CD4-positive, alpha-beta T cell treated with Interleukin-17A for 1 hour (primary cell): ENCODE measurements at regions not wholly inside any gene's neighbourhood (a gene's known extent, or its start where the extent isn't known, plus 50 kb on each side); places are given as distances from the start of the nearest gene placed in this dataset.
"Not testable (repeated sequence)": the region's sequence is repeated elsewhere in the genome, so short reads cannot be mapped to it uniquely, and the experiment has no call there.

ENCODE experiments used
- DNase-seq: peaks from one replicate; pipeline ENCODE4 v3.0.0-alpha.2; 2020

DNA sequence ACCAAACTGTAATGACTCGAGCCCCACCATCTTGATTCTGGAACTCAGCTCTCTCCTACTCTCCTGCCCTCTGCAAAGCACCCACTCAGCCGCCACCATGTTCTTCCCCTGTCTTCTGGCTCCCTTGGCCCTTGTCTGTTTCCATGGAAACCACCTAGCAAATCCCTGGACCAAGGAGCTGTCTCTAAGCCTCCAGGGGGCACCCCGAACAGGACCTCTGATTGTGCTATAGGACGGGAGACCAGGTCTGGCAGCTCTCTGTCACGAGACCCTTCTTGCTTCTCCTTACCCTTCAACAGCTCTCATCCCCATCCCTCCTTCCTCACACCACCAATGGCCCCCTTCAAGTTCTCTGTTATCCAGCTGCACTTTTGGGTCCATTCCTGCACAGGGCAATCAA lies 277.7 kb upstream of the ZNF507 start:
- DNase-seq: no peak

DNA sequence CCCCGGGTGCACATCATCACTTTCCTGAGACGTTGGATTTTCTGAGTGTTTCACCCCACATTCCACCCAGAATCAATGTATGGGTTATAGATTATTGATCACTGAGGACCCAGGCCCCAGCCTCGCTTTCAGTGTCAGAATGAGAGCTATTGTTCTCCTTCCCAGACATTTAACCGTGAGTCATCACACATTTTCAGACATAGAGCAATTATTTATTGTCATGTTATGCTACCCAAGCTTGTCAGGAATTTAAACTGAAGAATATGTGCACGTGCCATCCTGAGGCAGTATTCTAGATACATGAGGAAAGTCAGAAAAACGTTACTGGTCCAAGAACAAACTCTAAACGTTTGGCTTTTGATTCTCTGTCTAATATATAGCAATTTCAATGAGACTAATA lies 276.6 kb upstream of the ZNF507 start:
- no peak for DNase-seq

DNA sequence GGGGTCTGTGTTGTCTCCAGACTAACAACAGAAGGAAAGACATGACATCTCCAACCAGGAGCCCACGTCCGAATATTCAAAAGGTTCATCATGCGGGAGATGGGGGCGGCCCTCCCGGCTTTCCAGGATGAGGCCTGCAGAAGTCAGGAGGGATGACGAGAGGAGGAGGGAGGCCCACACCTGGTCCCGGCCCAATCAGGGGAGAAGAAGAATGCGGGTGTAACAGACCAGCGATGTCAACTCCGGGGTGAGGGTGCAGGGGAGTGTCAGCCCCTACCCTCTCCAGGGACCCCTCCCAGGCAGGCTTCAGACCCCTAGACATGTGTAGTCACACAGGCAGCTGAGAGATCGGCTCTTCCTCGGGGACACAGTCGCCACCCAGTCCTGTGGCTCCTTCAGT lies 275.3 kb upstream of the ZNF507 start:
- no peak for DNase-seq

DNA sequence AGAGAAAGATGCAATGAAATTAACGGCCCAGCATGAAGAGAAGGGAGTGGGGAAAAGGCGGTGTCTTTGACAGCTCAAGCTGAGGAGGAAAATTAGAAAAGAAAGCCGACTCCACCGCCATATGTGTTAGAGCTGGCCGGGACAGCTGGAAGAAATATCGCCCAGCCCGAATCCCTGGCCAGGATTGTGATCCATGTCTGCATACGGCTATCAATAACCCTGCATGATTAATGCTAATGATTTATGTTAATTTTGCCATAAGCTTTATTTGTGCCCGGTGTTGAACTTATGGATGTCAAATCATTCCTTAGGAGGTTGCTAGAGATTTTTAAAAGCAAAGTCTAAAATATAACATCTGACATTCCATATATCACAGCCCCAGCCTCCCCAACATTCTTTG lies 263.4 kb upstream of the ZNF507 start:
- DNase-seq: no peak

DNA sequence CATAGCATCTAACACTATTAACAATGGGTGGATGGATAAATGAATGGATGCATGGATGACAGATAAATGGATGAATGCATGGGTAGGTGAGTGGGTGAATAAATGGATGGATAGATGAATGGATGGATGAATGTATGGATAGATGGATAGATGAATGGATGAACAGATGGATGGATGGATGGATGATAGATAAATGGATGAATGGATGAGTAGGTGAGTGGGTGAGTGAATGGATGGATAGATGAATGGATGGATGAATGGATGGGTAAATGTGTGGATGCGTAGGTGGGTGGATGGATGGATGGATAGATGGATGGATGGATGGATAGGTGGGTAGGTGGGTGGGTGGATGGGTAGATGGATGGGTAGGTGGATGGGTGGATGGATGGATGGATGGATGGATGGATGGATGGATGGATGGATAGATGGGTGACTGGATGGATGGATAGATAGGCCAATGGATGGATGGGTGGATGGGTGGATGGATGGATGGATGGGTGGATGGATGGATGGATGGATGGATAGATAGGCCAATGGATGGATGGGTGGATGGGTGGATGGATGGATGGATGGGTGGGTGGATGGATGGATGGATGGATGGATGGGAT lies 260.6 kb upstream of the ZNF507 start:
- DNase-seq: not testable (repeated sequence)

DNA sequence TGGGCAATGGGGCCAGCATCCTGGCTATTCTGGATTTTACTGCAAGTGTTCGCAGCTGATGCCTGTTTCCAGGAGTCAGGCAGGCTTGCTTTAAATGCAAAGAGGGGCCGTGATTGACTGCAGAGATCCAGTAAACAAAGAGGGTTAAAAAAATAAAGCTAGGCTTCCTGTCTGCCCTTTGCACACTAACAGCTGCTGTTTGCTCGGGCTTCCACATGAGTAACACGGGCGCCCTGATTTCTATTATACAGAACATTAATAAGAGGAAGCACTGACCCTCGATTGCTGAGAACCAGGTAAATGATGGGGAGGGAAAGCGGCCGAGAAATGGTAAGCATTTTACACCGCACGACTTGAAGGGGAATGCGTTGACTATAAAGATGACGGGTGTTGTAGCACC lies 254.2 kb upstream of the ZNF507 start:
- no peak for DNase-seq

DNA sequence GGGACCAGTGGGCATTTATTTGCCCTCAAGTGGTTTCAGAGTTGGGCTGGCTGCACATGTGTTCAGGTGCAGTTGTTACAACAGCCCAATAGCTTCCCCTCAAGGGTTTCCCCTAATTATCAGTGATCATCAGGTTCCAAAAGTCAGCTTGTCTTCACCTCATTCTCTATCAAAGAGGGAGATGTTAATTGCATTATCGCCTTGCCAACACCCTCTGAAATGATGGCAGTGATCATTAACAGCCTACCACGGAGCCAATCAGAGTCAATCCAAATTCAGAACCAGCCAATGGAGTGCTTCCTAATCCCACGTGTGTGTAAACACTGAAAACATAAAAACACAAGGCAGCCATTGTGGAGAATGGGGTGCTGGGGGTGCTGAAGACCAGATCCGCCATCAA lies 248.4 kb upstream of the ZNF507 start:
- DNase-seq: no peak

DNA sequence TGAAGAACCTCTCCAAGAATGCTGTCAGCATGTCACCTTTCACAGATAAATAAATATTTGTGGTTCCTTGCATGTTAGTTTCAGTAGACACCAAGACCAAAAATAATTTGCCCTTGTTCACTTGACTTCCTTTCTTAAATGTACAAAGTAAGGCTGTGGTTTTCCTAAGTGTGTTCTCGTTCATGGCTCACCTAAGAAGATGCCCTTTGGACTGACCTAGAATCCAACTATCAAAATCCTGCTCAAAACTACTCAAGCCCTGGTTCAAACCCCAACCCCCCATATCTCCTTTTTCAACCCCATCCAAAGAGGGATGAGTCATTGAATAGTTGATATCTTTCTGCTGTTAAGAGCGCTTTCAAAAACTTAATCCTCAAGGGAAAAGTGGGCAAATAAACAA lies 247.8 kb upstream of the ZNF507 start:
- no peak for DNase-seq

DNA sequence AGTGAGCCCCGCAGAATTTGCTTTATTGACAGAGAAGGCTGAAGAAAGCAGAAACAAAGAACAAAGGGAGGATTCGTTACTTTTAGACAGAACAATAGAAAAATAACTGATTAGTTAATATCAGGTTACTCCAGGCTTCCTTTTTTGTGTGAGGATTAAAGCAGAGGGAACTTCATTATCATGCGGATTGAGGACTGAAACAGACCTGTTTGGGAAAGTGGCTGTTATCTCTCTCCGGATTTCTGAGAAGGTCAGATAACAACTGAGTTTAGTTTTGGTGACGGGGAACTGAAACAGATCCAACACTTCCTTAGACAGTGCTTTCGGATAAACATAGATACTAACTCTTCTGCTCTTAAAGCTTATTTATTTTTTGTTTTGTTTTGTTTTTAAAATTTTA lies 246.4 kb upstream of the ZNF507 start:
- DNase-seq: no peak

DNA sequence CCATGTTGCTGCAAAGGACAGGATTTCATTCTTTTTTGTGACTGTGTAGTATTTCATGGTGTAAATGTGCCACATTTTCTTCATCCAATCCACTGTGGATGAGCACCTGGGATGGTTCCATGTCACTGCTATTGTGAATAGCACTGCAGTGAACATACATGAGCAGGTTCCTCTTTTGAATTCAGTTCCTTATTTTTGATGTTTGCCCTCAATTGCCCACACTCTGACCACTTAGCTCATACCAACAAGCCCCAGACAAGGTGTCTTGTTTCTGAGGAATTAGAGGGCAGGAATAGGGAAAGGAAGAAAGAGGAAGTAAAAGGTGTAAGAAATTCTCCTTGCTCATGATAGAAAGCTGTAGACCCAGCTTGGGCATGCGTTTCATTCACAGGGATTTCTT lies 244.2 kb upstream of the ZNF507 start:
- DNase-seq: no peak

DNA sequence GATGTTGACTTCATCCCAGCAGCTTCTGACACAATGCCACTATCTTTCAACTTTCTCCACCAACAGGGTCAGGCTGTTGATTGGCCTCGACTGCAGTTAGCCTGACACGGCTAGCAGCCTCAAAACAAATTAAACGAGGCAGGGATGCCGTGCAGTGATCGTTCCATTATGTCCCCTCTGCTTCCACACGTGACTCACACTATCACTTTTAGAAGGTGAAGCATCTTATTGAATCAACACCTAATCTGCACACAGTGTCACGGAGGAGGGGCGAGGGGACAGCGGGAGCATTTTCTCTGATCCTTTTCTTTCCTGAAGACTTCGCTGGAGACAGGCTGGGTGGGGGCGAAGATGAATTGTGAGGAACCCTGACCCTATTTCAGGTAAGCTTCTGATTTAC lies 241.9 kb upstream of the ZNF507 start:
- DNase-seq: no peak

DNA sequence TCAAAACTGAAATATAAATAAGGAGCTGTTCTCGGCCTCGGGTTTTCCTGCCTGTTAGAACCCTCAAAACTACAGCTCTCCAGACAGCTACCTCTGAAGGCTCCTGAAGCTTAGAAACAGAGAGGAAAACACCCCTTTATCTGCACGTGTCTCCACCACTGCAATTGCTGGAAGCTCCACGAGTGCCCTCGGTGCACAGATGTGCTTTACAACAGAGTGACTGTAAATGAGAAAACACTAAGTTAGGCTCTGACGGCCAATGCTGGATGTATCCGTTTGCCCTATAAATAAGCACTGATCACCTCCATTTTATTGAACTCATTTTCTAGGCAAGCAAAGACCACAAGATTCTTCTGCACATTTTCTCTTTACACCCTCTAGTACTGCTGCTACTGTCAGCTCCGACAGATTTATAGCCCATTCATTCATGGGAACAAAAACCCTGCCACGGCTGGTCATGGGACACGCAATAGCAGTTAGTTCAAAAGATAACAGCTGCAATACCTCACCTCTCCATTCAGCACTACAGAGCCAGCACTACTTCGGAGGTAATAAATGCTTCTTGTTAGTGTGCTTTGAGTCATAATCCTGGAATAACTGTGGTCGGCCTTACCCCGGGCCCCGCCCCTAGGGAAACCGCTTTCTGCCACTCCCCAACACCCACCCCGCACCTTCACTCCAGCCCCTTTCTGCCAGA lies 241.1 kb upstream of the ZNF507 start:
- no peak for DNase-seq

DNA sequence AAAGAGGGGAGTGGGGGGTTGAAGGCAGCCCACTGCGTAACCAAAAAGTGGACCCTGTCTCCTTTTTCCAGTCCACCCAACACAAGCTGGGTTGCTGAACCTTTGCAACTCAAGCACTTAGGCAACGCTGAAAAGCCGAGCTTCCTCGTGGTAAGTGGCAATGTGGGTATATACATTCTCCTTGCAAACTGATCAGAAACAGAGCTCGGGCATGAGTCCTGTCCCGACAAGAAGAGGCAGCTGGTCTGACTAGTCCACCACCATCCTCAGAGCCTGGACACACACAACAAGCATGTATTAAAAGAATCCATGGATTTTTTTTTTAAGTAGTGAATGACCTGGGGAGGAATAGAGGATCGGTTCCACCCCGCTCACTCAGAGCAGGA lies 240.6 kb upstream of the ZNF507 start:
- no peak for DNase-seq

DNA sequence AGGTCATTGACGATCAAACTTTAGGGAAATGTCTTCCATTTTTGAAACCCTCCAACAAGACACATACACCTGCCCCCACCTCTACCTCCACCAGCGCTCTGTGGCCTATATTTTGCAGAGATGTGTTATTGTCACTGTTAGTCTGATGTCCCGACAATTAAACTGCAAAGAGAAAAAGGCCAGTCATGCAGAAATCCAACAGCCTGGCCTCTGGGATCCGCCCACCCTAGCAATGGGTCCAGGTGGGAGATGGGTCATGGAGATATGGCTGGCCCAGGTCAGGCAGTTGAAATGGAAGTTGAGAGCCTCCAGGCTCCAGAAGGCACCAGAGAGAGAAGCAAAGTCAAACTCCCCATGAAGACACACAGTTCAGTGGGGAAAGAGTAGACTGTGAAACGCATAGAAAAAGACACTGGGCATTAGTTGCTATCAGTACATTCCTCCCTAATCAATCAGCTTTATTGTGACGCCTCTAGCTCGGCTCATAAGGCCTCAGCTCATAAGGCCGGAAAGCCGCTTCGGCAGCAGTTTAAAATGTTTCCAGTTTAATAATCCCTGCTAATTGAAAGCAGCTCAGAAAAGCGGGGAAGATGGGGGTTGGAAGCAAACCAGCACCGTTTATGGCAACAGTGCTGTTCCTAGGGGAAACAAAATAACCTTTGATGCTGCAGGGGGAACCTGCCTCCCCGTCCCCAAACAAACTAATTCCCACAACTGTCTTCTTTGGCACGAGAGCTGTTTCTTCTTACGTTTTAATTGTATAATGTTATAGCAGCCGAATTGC lies 239.7 kb upstream of the ZNF507 start:
- DNase-seq: no peak

DNA sequence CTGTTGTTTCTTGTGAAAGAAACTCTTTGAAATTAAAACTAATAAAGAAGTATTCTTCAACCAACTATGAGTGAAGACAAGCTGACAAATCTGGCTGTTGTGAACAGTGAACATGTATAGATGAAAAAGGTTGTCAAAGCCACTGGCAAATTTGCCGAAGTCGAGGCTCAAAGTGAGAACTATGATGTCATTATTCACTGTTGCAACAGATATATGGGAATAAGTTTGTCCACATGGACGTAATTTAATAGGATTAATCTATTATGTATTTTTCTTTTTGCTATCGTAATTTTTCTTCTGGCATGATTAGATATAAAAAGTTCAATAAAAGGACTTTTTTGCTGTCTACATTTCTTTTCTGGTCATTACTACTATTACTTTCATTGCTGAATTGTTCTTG lies 223.2 kb upstream of the ZNF507 start:
- no peak for DNase-seq

DNA sequence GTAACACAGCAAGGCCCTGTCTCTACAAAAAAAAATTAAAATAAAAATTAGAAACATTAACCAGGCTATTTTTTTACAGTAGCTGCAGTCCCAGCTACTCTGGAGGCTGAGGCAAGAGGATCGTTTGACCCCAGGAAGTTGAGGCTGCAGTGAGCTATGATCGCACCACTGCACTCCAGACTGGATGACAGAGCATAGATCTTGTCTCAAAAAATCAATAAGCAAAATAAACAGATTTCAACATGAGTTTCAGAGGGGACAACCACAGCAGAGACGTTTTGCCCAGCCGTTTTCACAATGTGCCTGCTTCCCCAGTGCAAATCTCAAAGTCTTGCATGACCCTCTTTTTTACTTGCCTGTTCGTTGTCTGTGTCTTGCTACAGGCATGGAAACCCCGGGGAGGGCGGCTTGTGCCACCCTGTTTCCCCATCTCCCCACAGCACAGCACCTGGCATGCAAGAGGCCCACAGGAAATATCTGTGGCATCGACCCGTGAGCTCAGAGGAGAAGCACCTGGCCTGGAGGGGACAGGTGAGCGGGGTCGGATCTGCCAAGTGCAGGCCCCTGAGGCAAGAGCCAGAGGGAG lies 222.0 kb upstream of the ZNF507 start:
- DNase-seq: no peak

DNA sequence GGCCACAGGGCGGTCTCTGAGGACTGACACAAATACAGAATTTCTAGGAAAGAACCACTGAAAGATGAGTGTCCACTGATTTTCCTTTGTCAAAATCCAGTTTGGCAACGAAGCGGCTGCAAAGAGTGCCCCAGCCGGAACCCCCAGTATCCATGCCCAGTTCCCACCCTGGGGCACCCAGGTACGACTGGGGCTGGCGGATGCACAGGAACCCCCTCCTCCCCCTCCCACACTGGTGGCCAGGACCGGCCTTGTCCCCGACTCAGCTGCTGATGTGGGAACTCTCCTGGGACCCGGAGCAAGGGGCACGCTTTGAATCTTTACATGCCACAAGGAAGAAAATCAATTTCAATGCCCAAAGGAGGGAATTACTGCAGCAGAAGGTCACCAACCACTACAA lies 220.8 kb upstream of the ZNF507 start:
- DNase-seq: no peak

DNA sequence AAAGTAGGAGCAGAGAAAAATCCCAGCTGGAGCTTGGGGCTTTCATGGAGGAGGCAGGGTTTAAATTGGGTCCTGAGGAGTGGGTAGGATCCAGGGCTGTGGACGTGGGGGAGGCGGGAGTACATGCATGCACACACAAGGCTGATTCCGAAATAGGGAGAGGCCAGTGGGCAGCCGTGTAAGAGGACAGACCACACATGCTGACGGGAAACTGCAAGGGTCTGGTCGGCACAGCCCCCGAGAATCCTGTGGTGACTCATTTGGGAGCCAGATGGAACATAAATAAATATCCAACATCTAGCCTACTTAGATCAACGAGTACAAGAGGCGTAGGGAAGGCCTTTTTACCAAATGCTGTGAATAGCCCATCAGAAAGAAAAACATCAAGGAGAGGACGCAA lies 216.3 kb upstream of the ZNF507 start:
- no peak for DNase-seq

DNA sequence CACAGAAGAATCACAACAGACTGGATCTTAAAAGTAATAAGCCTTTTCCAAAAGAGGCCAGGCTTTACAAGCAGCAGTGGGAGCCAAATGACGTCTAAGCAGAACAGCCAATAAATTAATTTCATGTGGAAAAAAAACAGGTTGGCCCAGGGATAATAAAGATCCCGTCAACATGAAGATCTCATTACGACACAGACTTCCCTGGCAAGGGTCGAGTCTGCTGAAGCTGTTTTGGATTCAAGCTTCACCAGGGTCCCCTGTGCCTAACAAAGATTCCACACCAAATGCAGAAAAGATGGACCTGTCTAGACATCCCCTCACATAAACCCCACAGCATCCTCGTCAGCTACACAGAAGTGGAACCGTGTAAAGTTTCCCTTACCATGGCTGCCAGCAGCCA lies 215.1 kb upstream of the ZNF507 start:
- no peak for DNase-seq

DNA sequence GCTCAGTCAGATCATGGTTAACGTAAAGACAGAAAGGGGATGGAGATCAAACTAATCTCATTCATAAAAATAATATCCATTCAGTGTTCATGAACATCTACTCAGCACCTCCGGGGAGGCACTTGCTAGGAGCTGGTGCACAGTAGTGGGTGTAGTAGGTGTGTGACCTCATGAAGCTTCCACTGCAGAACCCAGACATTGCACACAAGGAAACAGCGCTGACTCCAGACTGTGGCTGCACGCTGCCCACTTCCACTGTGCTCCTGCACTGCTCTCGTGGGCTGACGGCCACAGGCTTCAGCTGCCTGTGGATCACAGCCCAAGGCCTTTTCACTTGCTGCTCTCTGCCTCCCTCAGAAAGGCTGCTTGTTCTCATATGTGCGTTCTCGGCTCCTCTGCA lies 214.4 kb upstream of the ZNF507 start:
- no peak for DNase-seq

DNA sequence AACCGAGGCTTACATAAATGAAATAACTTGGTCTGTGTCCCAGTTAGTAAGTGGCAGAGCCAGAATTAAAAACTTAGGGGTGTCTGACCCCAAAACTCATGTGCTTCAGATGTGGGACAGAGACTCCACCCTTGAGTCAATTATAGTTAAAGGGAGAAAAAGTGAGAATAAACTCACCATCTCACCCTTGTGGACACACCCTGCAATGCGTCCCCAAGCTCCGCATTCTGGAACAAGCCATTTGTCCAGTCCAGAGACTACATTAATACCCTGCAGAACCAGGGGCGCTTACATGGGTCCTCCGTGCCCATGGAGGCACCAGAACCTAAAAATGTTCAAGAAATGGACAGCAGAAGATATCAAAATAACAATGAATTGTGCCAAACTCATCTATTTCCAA lies 207.0 kb upstream of the ZNF507 start:
- DNase-seq: no peak

DNA sequence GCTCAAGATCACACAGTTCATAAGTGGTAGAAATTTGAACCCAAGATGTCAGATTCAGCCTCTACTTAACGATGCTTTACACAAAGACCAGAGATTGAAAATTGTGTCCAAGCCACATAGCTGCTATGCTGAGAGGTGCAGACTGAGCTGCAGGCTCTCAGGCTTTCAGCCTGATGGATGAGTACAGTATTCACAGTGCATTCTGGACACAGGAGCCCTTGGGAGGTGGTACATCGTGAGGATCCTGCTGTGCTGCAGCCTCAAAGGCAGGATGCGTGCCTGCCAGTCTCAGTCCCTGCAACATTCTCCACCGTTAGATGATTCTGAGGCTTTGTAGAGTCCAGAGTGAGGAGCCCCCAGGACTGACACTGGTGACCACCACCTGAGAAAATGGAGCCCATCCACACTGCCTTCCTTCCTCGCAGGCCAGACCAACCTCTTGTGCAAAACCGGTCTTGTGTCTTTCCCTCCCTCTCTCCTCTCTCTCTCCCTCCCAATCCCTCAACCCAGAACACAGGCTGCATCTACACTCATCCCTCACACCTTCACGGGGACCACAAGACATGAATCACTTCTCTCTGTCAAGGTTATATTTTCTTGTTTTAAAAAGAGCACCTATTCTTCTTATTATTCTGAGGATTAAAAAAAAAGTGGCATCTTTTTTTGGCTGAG lies 203.4 kb upstream of the ZNF507 start:
- DNase-seq: no peak

DNA sequence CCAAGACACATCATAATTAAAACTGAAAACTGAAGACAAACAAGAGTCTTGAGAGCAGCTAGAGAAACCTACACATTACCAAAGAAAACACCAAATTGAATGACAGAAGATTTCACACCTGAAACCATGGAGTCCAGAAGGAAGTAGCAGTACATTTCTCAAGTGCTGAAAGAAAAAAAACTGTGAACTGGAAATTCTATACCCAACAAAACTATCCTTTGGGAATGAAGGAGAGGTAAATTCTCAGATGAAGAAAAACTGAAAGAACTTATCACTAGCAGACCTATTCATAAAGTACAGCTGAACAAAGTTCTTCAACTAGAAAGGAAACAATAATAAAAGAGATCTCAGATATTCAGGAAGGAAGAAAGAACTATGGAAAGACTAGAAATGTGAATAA lies 198.7 kb upstream of the ZNF507 start:
- DNase-seq: no peak

DNA sequence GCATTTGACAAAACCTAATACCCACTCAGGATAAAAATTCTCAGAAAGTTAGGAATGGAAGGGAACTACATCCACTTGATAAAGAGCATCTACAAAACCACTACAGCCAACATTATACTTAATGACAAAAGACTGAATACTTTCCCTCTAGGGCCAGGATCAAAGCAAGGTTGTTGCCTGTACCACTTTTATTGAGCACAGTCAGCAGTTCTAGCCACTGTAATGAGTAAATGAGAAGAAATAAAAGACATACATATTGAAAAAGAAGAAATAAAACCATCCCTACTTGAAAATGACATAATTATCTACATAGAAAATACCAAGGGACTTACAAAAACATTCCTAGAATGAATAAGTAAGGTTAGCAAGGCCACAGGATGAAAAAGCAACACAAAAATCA lies 194.8 kb upstream of the ZNF507 start:
- no peak for DNase-seq
